Vagina (tissue), 2 donors: ENCODE measurements at regions not wholly inside any gene's neighbourhood (a gene's known extent, or its start where the extent isn't known, plus 50 kb on each side); places are given as distances from the start of the nearest gene placed in this dataset.

ENCODE experiments used
- CTCF ChIP-seq, 3 experiments: fragments of 450-650 bp in 2 of 3; fragments of 200-600 bp in 1 of 3; sonication (generic) in 1 of 3; IDR thresholded peaks; one replicate each; pipeline ENCODE4 v1.5.1; 2017 to 2019; ENCODE audit warnings: antibody characterized with exemption in 3 of 3, mild to moderate bottlenecking in 2 of 3, moderate library complexity in 2 of 3
- POLR2A ChIP-seq, 2 donors: fragments of 450-650 bp; IDR thresholded peaks; one replicate each; pipeline ENCODE4 v1.6.1; 2017; ENCODE audit warnings: antibody characterized with exemption in 2 of 2, mild to moderate bottlenecking in 2 of 2, moderate library complexity in 2 of 2

DNA sequence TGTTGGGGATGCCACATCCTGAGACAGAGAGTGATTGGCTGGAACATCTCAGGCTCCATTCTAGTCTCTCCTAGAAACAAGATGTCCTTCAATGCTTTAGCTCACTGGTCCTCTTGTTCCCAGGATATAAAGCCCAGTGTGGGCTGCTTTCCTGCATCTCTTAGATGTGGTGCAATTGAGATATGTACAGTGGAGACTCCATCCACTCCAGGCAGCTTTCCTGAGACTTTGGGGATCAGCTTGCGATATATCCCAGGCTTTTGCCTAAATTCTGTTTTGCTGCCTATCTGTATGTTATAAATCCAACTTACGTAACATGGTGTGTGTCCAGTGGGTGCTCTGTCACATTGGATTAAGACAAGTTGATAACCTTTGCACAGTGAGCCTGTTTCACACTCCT is 264.9 kb downstream of the SUCLG1 start:
- no peak for TF ChIP-seq CTCF (IDR thresholded peaks at IDR 0.05)
- TF ChIP-seq POLR2A (IDR thresholded peaks at IDR 0.05): no peak
